ENCODE measurements at regions not wholly inside any gene's neighbourhood (a gene's known extent, or its start where the extent isn't known, plus 50 kb on each side); places are given as distances from the start of the nearest gene placed in this dataset.
A peak's percentile ranks its signal among the peaks of the same experiment; 100 is the strongest.
"Not testable (repeated sequence)": the region's sequence is repeated elsewhere in the genome, so short reads cannot be mapped to it uniquely, and the experiment has no call there.

- DNase-seq = no peak
These were observed 217.6 kb upstream of the FIGN start for GRCh38 chr2:163953390-163953907.

- no peak for DNase-seq
These were observed 215.5 kb upstream of the FIGN start for GRCh38 chr2:163951312-163951711.

GRCh38 chr2:163949693-163950092 is 213.9 kb upstream of the FIGN start:
- DNase-seq = no peak

- no peak for DNase-seq
These were observed 208.5 kb upstream of the FIGN start for GRCh38 chr2:163944347-163944737.

- DNase-seq = no peak
These were observed 207.9 kb upstream of the FIGN start for GRCh38 chr2:163943403-163944346.

DNA sequence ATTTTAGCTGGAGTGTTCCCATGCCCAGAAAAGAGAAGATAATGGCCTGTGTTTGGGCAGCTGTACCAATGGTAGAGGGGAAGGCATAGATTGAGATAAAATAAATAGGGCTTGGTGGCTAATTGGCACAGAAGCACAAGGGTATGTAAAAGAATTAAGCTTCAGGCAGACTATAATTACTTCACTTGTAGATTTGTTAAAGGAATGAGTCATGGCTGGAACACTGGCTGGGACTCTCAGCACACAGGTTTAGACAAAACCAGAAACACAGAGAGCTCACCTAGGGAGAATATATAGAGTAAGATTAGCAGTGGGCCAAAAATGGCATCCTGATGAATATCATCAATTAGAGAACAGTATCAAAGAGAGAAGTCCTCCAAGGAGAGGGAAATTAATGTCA is 198.3 kb upstream of the FIGN start:
- no peak for DNase-seq

- DNase-seq = no peak
These were observed 183.9 kb upstream of the FIGN start for GRCh38 chr2:163919717-163920116.

- not testable (repeated sequence) for DNase-seq
These were observed 178.7 kb upstream of the FIGN start for GRCh38 chr2:163914486-163914885.

GRCh38 chr2:163913532-163913944 is 177.7 kb upstream of the FIGN start:
- DNase-seq = not testable (repeated sequence)

DNA sequence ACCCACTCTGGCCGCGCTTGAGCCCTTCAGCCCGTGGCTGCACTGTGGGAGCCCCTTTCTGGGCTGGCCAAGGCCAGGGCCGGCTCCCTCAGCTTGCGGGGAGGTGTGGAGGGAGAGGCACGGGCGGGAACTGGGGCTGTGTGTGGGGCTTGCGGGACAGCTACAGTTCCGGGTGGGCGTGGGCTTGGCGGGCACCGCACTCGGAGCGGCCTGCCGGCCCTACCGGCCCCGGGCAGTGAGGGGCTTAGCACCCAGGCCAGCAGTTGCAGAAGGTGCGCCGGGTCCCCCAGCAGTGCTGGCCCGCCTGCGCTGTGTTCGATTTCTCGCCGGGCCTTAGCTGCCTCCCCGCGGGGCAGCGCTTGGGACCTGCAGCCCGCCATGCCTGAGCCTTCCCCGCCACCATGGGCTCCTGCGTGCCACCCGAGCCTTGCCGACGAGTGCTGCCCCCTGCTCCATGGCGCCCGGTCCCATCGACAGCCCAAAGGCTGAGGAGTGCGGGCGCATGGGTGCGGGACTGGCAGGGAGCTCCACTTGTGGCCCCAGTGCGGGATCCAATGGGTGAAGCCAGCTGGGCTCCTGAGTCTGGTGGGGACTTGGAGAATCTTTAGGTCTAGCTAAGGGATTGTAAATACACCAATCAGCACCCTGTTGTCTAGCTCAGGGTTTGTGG is 173.7 kb upstream of the FIGN start:
- DNase-seq = no peak

GRCh38 chr2:163906410-163906809 is 170.6 kb upstream of the FIGN start:
- no peak for DNase-seq

DNA sequence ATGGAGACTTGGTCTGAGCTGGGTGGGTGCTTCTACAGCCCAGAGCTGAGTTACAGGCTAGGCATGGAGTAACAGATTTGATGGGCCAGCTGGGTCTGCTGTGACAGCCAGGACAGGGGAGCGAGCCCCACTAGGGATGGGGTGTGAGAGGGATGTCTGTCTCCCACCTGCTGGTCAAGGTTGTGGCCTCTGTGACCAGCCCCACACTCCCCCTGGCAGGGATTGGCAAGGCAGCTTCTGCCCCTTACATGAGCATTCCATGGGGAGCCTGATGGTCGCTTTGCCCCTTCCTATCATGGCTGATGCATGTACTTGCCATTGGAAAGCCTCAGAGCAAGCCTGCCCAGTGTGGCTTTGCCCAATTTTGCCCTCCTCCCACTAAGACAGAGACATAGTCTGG is 162.0 kb upstream of the FIGN start:
- no peak for DNase-seq

GRCh38 chr2:163893444-163893843 is 157.6 kb upstream of the FIGN start:
- DNase-seq = not testable (repeated sequence)

DNA sequence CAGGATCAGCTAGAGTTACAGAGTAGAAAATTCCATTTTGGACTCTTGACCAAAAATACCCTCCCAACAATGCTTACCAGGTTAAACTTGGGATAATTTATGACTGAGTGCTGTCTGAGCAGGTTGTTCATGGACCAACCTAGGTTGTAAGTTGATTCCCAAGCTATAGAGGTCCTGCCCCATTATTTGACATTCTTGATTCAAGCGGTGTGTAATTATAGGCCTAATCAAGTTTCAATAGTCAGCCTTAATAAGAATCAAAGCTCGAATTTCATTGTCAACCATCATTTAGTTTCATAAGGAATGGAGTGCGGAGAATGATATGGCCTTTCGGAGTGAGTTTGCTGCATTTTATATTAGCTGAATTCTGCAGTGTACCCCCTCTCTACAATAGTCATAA is 152.8 kb upstream of the FIGN start:
- no peak for DNase-seq

DNA sequence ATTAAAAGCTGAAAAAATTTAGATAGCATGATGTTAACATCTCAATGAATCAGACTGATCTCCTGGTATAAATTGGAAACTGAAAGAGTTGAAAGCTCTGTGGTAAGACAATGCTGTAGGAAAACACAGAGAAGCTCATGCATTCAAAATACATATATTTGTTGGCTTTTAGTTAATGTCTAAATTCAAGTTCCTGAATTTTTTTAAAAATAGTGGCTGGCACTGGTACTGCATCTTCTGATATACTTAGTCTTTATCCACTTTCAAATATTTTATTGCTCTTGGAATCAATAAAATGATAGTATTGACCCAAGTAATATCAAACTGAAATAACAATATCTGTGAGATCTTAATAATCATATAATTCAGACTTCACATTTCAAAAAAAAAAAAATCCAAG is 151.4 kb upstream of the FIGN start:
- DNase-seq = no peak

GRCh38 chr2:163884416-163884815 is 148.6 kb upstream of the FIGN start:
- no peak for DNase-seq

DNA sequence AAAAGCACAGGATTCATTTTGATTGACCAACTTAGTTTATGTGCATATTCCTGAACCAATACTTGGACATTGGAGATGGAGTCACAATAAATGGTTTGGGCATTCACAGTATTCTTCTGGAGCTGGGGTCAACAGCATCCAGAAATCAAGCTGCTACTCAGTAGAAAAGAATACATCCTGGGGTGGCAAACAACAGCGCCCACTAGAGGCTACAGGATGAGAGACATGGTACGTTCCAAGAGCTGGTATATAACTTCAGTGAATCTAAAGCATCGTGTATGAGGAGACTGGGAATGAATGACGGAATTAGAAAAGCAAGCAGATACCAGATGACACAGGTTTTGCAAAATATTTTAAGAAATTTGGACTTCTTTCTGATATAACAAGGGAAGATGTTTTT is 142.9 kb upstream of the FIGN start:
- DNase-seq = no peak

DNA sequence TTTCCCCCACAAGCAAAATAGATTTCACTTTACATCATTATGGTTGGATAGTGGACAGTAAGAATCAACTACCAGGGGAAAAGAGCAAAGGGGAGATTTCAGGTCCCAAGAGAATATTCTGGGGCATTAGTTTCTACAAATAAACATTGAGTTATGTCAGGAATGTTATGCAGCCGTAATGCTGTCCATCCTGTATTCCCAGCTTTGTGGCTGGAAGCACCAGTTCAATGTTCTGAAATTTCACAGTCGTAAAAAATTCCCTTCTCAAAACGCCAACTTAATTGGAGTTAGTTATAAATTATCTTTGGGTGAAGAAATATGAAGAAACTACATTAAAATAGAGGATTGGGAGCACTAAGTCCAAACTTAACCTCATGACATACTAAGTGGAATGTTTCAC is 141.5 kb upstream of the FIGN start:
- DNase-seq = peak in 2 of 3 donors; percentile 16 to 19

- no peak for DNase-seq
These were observed 127.3 kb upstream of the FIGN start for GRCh38 chr2:163863073-163863472.

DNA sequence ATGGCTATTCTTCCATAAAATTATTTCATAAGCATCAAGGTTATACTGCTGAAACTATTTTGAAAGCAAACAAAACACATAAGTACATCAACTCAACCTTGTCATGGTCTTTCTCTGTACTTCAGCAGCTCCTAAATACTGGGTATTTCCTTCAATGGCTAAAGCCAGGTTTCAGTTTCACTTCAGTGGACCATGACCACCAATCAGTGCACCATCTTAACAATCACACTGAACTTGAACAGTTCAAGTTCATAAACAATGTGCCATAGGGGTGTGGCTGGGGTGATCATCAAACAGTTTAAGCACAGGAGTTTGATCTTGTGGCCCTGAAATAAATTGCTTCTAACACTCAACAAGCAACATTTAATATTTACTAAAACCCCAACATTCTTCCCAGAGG is 124.1 kb upstream of the FIGN start:
- no peak for DNase-seq

DNA sequence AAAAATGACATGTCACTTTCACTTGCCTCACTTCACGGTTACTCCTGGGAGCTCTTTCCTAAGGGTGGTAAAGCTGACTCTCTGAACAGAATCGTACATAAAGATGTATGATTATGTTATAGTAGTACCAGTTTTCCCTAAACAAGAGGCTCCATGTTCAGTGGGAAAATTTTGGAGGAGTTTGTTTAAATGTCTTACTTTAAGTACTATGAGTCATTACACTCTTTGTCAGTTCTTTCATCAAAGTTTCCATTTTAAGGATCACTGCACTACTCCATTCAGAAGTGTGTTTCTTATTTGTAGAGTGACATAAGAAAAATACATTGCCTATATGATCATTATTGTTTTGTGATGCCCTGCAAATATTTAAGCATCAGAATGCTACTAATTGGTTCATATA is 121.1 kb upstream of the FIGN start:
- no peak for DNase-seq

GRCh38 chr2:163852616-163853015 is 116.8 kb upstream of the FIGN start:
- DNase-seq = no peak
